GM21367 (cell line): ENCODE measurements at regions not wholly inside any gene's neighbourhood (a gene's known extent, or its start where the extent isn't known, plus 50 kb on each side); places are given as distances from the start of the nearest gene placed in this dataset.

ENCODE experiments used
- ATAC-seq: cut with Tn5 transposase; IDR thresholded peaks from one replicate; pipeline ENCODE4 v1.9.1; 2021; ENCODE audit not compliant: unreplicated experiment

- no peak for ATAC-seq
Measured at GRCh38 chr12:46453428-46453827, 80.9 kb upstream of the SLC38A2 start.

- no peak for ATAC-seq
Measured at GRCh38 chr12:46452776-46453175, 80.2 kb upstream of the SLC38A2 start.

GRCh38 chr12:46452061-46452615 is 79.6 kb upstream of the SLC38A2 start:
- ATAC-seq: no peak

- no peak for ATAC-seq
Measured at GRCh38 chr12:46451276-46452021, 78.9 kb upstream of the SLC38A2 start.

GRCh38 chr12:46450279-46450748 is 77.7 kb upstream of the SLC38A2 start:
- ATAC-seq: no peak

- ATAC-seq: no peak
Measured at GRCh38 chr12:46449856-46450255, 77.3 kb upstream of the SLC38A2 start.

- no peak for ATAC-seq
Measured at GRCh38 chr12:46449316-46449715, 76.7 kb upstream of the SLC38A2 start.

GRCh38 chr12:46446645-46447044 is 74.1 kb upstream of the SLC38A2 start:
- no peak for ATAC-seq

GRCh38 chr12:46445551-46446235 is 73.1 kb upstream of the SLC38A2 start:
- ATAC-seq: no peak

- ATAC-seq: no peak
Measured at GRCh38 chr12:46445093-46445492, 72.5 kb upstream of the SLC38A2 start.

- no peak for ATAC-seq
Measured at GRCh38 chr12:46443594-46444263, 71.2 kb upstream of the SLC38A2 start.

GRCh38 chr12:46442738-46443137 is 70.2 kb upstream of the SLC38A2 start:
- no peak for ATAC-seq

- no peak for ATAC-seq
Measured at GRCh38 chr12:46442239-46442638, 69.7 kb upstream of the SLC38A2 start.

- ATAC-seq: no peak
Measured at GRCh38 chr12:46439793-46440511, 67.4 kb upstream of the SLC38A2 start.

- ATAC-seq: no peak
Measured at GRCh38 chr12:46438719-46439319, 66.2 kb upstream of the SLC38A2 start.

GRCh38 chr12:46438256-46438655 is 65.7 kb upstream of the SLC38A2 start:
- ATAC-seq: no peak

- ATAC-seq: no peak
Measured at GRCh38 chr12:46437469-46437868, 64.9 kb upstream of the SLC38A2 start.

- ATAC-seq: no peak
Measured at GRCh38 chr12:46436747-46437146, 64.2 kb upstream of the SLC38A2 start.

GRCh38 chr12:46435625-46436024 is 63.1 kb upstream of the SLC38A2 start:
- no peak for ATAC-seq

- no peak for ATAC-seq
Measured at GRCh38 chr12:46435029-46435428, 62.5 kb upstream of the SLC38A2 start.

GRCh38 chr12:46433829-46434228 is 61.3 kb upstream of the SLC38A2 start:
- no peak for ATAC-seq
